ENCODE measurements at regions not wholly inside any gene's neighbourhood (a gene's known extent, or its start where the extent isn't known, plus 50 kb on each side); places are given as distances from the start of the nearest gene placed in this dataset.
"Not testable (repeated sequence)": the region's sequence is repeated elsewhere in the genome, so short reads cannot be mapped to it uniquely, and the experiment has no call there.

DNA sequence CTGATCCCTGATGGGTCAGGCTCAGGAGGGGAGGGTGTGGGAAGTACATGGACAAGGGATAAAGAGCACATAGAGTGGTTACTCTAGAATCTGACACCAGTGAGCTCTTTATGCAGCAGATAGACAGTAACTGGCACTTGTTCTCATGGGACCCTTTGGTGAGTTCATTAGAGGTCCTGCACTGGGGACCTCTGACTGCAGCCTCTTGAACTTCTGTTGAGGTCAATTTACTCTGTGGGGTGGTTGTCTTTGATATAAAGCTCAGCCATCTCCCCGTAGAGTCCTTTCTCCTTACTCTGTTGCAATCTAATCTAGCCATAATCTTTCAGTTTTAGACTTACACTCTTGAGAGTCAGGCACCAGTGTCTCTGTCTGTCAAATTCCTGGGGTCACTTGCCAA, 222.4 kb downstream of the GPAT3 start:
- DNase-seq: no peak

DNA sequence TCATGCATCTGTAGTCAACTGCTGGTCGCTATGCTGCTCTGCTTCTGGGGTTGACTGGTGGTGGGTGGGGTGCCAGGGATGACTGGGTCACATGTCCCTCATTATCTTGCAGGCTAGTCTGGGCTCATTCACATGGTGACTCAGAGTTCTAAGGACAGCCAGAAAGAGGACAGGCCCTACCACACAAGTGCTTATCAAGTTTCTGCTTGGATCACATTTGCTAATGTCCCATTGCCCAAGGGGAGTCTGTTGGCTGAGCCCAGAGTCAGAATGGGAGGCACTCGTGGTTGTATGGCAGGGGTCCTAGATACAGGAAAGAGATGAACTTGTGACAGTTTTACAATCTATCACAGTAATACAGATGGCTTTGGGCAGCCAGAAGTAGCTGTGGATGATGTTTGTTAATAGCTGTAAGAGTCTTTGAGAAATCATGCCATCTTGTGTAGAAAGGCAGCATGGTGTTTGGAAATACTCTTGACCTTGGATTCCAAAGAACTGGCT, 221.3 kb downstream of the GPAT3 start:
- no peak for DNase-seq

DNA sequence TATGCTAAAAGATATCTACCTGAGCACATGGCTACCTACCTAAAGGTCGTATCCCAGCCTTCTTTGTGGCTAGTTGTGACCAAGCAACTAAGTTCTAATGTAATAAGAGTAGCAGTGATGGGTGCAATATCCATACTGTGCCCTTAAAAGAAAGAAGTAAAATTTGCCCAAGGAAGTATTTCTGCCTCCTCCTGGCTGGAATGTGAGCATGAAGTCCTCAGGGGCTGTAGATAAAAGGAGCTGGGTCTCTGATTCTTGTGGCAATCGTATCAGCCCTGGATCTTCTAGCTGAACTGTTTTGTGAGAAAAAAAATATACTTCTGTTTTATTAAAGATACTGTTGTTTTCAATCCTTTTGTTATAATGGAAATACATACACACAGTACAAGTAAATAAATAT, 217.4 kb downstream of the GPAT3 start:
- DNase-seq: no peak

DNA sequence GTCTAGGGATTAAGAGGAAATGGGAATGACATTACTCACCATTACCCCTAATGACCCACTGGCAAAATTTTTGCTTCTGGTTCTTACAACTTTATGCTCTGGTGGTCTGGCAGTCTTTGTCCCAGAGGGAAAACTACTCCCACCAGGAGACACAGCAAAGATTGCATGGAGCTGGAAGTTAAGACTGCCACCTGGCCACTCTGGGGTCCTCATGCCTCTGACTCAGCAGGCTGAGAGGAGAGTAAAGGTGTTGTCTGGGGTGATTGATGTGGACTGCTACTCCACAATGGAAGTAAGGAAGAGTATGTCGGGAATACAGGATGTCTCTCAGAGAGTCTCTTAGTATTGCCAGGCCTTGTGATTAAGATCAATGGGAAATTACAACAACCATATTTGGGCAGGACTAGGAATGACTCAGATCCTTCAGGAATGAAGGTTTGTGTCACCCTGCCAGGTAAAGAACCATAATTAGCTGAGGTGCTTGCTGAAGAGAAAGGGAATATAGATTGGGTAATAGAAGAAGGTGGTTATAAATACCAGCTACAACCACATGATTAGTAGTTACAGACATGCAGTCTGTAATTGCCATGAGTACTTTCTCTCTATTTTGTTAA, 215.5 kb downstream of the GPAT3 start:
- DNase-seq: no peak

DNA sequence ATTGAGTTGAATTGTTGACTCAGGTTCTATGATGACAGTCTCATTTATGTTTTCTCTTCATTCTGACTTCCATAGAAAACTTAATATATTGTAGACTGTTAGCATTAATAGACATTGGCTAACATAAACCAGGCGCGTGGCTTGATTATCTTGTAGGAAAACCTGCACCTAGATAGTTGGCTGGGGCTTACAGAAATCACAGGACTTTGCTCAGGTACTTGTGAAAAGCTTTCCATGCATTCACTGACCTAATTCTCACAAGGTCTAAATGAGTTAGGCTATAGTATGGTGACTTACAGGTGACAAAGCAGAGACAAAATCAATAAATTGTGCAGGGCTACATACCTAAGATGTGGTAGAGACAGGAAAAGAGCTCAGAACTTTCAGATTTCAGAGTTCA, 212.8 kb downstream of the GPAT3 start:
- no peak for DNase-seq

DNA sequence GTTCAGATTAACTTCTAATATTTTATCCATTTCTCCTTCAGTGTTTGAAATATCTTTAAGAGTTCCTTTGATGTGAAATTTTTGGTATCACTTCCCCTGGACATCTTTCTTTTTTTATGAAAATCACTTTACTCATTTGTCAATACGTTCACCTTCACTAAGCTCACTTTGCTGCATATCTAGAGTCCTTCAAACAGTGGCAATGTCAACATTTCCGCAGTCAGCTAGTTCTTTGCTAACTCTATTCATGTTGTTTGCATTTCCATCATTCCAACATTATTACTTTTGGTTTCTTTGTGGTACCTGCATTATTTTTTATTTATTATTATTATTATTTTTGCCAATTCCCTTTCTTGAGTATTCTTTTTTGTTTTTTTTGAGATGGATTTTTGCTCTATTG, 203.0 kb downstream of the GPAT3 start:
- no peak for DNase-seq

DNA sequence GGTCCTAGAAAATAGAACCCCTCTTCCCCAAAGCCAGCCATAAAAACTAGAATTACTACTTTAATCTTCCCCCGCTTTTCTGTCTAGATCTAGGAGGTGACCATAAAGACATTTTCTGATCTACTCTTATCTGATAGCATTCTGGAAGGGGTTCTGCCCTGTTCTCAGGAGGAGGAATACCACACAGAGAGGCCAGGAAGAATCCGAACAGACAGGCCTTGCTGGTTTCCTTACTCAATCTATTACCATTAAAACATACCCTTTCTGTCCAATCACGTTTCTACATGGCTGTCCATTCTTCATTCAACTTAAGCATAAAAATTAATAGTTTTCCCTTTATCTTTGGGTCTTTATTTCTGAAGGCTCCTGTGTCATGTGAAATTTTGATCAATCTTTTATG, 198.7 kb downstream of the GPAT3 start:
- no peak for DNase-seq

DNA sequence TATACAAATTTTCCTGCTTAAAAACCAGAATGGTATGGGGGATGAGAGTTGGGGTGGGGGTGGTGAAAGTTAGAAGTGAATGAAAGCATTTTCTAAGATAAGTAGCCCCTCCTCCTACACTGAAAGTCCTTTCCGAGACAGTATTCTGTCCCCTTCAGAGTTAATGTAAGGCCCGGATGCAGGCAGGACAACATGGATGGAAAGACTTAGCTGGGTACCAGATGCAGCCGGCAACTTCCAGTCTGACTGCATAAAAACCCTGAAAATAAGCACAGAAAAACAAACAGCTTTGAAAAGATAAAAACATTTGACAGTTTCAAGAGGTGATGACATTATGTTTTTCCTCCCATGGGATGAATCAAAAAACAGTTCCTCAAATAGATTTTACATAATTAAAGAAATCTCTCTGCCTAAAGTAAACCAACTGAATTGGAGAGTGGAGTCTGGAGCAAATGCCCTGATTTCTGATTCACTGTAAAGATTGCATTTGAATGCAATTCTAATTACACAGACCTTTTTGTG, 196.3 kb downstream of the GPAT3 start:
- DNase-seq: no peak

DNA sequence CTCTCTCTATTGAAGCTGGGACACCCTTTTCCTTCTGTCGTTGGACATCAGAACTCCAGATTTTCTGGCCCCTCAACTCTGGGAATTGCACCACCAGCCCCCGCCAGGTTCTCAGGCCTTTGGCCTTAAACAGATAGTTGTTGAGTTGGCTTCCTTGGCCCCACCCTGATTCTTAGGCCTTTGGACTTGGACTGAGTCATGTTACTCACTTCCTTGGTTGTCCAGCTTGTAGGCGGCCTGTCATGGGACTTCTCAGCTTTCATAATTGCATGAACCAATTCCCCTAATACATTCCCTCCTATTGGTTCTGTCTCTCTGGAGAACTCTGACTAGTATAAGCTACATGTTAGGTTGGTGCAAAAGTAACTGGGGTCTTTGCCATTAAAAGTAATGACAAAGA, 195.7 kb downstream of the GPAT3 start:
- no peak for DNase-seq

DNA sequence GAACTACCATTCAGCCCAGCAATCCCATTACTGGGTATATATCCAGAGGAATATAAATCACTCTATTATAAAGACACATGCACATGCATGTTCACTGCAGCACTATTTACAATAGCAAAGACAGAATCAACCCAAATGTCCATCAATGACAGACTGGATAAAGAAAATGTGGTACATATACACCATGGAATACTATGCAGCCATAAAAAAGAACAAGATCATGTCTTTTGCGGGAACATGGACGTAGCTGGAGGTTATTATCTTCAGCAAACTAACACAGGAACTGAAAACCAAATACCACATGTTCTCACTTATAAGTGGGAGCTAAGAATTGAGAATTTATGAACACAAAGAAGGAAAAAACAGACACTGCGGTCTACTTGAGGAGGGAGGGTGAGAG, 195.1 kb downstream of the GPAT3 start:
- not testable (repeated sequence) for DNase-seq

DNA sequence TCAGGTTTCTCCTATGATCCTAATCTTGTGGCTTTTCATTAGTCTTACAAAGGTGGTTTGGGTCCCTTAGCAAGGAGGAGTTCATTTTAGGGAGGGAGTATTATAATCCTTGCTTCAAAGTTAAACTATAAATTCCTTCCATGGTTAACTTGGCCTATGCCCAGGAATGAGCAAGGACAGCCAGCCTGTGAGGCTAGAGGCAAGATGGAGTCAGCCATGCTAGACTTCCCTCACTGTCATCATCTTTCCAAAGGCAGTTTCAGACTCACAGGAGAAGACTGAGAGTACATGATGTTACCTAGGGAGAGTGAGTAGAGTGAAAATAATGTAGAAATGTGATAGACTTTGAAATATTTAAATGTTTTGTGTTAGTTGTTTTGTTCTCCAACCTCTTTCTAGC, 192.3 kb downstream of the GPAT3 start:
- no peak for DNase-seq

DNA sequence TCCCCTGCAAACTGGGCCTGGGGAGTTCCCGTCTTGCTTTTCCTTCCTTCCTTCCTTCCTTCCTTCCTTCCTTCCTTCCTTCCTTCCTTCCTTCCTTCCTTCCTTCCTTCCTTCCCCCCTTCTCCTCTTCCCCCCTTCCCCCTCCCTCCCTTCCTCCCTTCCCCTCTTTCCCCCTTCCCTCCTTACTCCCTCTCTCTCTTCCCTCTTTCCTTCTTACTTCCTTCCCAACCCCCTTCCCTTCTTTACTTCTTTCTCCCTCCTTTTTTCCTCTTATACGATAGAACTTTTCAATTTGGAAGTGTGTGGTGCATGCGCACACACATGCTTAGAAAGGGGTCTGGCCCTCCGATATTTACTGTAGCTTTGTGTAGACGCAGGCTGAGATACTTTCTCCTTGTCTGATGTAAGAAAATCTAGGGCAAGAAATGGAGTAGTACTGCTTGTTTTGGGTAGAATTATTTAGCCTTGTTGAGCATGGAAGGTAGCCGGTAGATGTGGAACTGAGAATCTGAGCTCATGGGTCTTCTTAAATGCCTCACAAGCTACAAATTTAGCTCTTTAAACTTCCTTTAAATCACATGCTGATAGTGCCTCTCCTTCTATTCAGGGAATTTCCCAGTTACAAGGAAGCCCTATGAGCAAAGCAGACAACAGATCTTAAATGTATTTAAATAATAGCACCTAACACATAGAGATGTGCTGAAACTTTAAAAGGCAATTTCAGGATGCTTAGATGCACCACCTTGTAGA, 189.6 kb downstream of the GPAT3 start:
- no peak for DNase-seq

DNA sequence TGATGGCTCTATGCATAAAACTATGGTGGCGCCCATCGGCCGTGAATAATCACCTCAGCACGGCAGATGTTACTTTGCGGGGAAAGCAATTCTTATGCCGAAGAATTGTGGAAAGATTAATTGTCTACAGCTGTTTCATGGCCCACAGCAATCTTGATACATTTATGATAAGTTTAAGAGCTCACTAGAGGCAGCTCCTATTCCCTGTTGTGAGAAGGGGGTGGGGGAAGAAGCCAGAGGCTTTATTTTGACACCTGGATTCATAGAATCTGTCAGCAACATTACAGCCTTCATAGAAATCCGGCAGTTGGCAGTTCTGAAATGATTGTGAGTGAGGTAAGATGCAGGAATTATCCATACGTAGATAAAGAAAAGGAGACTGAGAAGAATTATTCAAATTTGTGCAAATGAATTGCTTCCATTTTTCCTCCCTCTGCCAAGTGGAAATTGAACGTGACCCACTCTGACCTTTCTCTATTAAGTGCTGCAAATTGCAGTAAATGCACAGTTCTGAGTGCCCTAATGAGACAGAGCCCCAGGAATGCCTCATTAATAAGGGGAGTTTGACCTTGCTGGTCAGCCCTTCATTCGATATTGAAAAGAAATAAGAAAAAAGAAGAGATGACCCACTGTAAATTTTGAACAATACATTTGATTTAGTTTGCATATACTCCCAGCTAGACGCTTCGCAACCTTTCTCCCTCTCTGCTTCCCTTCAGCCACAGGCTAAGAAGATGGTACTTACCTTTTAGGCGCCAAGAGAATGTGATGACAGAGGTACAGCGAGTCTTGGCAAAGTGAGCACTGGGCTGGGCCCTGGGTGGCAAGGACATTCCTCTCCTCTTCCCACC, 188.8 kb downstream of the GPAT3 start:
- DNase-seq: no peak

DNA sequence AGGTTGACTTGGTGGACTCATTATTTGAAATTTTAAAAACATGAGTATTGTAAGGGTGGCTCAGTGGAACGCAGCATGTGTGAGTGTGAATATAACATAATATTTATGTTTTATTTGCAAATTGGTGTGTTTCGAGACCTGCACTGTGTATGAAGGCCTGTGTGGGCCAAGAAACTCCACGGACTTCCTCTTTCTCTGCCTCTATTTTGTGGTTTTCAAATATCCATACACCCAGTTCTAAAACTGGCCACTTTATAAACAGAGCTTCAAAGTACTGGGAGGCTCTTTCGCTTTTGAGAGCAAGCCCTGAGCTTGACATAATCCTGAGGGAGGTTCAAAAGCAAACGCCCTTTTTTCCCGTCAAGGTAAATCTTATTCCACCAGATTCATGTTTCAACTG, 187.7 kb downstream of the GPAT3 start:
- no peak for DNase-seq

DNA sequence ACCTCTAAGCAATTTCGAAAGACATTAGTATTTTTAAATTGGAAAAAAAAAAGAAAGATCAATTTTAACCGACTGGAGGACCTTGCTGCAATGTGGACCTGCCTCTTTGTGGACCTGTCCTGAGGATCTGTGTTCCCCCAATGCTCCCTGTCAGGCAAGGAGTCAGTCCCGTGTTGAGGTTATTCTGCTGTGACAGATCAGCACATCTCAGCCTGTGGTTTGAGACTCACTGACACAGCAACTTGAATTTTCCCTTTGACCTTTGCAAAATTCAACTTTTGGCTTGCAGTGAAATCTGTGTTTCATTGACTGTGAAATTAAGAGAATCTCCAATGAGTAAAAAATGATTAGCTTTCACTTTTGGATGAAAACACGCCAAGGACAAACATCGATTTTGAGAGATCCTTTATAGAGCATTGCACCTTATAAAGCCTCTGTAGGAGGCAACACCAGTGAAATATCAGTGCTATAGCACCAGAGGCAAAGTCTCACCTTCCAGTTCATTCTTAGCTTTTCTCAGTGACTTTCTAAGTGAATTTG, 186.9 kb downstream of the GPAT3 start:
- DNase-seq: no peak

DNA sequence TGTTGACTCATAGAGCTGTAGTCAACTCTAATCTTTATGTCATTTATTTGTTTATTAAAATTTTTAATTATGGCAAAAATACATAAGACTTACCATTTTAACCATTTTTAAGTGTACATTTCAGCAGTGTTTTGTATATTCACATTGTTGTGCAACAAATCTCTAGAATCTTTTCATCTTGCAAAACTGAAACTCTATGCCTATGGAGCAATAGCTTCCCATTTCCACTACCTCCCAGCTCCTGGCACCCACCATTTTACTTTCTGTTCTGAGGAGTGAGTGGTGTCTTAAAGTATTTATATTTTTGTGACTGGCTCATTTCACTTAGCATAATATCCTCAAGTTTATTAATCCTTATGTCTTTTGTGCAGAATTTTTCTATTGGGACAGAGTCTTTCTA, 181.0 kb downstream of the GPAT3 start:
- no peak for DNase-seq

DNA sequence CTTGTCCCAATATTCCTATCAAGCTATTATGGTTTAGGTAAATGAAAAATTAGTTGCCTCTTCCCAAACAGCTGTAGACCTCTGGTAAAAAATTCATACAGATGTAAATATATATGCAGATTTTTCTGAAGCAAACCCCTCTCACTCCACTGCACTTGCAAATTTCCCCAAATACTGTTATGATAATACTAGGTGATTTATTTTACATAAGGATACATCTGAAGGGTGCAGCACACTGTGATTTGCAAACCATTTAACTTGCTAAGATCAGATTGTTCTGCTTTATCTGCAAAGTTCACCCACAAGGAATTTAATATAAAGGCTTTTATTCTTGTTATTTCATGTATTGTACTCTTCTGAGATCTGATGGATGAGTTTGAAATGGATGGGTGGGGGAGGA, 177.0 kb downstream of the GPAT3 start:
- no peak for DNase-seq

DNA sequence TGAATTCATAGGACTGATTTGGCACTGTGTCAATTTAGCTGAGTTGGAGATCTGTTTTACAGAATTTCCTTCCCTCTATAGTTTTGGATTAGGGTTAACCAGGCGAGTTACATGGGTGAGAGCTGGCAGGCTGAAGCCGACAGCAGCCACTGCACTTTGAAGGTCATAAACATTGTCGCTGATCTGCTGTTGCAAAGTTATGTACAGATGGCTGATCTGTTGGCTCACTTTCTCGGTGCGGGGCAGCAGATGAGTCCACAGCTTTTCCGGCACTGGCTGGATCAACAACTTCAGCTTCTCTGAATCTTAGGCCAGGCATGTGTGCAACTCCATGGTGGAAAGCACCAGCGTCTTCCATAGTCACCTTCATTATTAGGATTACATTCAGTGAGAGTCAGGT, 173.7 kb downstream of the GPAT3 start:
- DNase-seq: no peak

DNA sequence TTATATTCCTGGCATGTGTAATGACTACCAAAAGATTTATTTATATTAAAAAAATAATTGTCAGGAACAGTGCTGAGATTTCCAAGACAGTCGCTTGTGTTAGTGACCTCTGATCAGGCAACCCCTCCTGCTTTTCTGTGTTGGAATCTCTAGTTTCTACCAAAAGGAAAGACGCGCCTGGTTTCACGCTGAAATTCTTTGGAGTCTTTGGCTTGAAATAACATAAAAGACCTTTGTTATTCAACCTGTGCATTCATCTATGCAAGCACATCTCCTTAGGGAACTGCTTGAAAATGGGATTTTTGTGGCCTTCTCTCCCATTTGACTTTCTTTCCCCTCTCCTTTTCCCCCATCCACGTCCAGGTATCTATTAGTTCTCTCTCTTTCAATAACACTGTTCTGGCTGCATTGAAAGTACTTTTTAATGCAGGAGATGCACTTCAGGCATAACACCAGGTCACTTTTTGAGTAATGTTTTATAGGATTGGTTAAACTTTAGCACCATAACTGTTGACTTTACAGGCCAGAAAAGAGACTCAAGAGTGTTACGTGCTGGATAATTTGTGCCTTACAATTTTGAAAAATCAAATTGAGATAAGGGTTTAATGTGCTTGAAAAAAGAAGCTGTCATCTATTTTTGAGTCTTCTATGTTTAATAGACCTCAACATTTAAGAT, 172.7 kb downstream of the GPAT3 start:
- DNase-seq: no peak

DNA sequence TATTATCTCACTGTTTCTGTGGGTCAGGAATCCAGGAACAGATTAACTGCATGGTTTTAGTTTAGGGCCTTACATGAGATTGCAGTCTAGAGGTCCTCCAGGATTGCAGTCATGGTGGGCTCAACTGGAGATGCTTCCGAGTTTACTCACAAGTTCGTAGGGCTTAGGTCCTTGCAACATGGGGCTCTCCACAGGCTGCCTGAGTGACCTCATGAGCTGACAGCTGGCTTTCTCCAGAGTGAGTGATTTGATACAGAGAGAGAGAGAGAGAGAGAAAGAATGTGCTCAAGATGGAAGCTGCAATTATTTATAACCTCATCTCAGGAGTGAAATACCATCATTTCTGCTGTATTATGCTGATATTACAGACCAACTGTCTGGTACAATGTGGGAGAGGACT, 168.9 kb downstream of the GPAT3 start:
- DNase-seq: no peak

DNA sequence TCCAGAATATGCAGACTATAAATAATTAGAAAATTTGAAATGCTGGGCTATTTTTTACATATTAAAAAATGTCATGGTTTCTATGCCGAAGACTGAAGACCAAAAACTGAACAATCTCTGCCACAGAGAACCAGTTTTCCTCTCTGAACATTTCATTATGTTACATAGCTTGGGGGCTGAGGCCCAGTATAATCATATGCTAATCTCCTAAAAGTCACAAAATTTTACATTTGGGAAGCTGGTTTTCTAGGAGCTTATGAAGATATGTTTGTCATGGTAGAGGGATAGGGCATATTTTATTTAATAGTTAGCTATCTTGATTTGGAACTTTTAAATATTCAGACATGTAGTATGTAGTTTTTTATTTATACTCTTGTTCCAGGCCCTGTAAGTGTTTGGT, 167.8 kb downstream of the GPAT3 start:
- DNase-seq: no peak

DNA sequence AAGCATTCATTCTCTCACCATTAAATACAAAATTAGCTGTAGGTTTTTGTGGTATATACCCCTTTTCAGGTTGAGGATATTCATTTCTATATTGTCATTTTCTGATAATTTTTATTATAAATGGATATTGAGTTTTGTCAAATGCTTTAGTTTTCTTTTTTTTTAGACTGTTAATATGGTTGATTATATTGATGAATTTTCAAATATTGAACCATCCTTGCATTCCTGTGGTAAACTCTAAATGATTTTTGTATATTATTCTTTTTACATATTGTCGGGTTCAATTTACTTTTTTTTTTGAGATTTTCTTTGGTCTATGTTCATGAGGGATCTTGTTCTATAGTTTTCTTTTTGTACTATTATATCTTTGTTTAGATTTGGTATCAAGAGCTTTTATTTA, 165.1 kb downstream of the GPAT3 start:
- no peak for DNase-seq

DNA sequence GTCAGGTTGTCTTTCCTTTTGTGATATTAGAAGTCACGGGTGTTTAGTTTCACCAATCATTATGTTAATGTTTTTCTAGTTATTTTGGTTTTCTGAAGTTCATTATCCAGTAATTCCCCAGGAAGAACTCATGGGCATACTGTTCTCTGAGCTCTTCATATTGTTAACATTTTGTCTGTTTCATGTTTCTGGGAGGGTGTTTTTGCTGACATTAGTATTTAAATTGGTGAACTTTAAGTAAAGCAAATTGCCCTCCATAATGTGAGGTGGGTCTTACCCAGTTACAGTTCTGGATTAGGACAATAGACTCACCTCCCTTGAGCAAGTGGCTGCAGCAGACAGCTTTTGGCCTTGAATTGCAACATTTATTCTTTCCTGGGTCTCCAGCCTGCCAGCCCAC, 163.4 kb downstream of the GPAT3 start:
- DNase-seq: no peak
